HFFc6 (cell line): ENCODE measurements at regions not wholly inside any gene's neighbourhood (a gene's known extent, or its start where the extent isn't known, plus 50 kb on each side); places are given as distances from the start of the nearest gene placed in this dataset.

Experiments
- DNase-seq: peaks from one replicate; pipeline ENCODE4 v3.0.0-alpha.2; 2018
- H3K27ac Mint-ChIP-seq: 2 replicates; pipeline ENCODE4 v1.8.0; 2020; ENCODE audit warnings: mild to moderate bottlenecking, mixed read lengths
- H3K27me3 Mint-ChIP-seq: 2 replicates; pipeline ENCODE4 v1.8.0; 2021; ENCODE audit warnings: mild to moderate bottlenecking, moderate library complexity, mixed read lengths; ENCODE audit not compliant: insufficient read depth
- H3K36me3 Mint-ChIP-seq: 2 replicates; pipeline ENCODE4 v1.8.0; 2021; ENCODE audit warnings: low read depth, mixed read lengths
- H3K4me1 Mint-ChIP-seq: 2 replicates; pipeline ENCODE4 v1.8.0; 2020; ENCODE audit warnings: low read depth, mixed read lengths
- H3K4me3 Mint-ChIP-seq: 2 replicates; pipeline ENCODE4 v1.8.0; 2020; ENCODE audit warnings: mild to moderate bottlenecking, moderate library complexity, mixed read lengths
- H3K9me3 Mint-ChIP-seq: 2 replicates; pipeline ENCODE4 v1.8.0; 2020; ENCODE audit warnings: mild to moderate bottlenecking, mixed read lengths
- TF ChIP-seq, protein P1 (sequence below): fragments of 200-600 bp; sonication (generic); IDR thresholded peaks from 2 replicates; pipeline ENCODE4 v1.5.0; 2021; ENCODE audit warnings: antibody characterized with exemption, mild to moderate bottlenecking

DNA sequence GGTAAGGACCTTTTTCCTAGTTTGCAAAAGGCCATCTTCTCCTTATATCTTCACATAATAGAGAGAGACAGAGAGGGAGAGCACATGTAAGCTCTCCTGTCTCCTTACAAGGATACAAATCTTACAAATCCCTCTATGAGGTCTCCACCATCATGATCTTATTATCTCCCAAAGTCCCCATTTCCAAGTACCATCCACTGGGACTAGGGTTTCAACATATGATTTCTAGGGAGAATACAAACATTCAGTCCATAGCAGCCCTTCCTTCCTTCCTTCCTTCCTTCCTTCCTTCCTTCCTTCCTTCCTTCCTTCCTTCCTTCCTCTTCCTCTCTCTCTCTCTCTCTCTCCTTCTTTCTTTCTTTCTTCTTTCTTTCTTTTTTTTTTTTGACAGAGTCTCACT lies 1132.9 kb upstream of the WWC1 start:
- TF ChIP-seq, protein P1, sequence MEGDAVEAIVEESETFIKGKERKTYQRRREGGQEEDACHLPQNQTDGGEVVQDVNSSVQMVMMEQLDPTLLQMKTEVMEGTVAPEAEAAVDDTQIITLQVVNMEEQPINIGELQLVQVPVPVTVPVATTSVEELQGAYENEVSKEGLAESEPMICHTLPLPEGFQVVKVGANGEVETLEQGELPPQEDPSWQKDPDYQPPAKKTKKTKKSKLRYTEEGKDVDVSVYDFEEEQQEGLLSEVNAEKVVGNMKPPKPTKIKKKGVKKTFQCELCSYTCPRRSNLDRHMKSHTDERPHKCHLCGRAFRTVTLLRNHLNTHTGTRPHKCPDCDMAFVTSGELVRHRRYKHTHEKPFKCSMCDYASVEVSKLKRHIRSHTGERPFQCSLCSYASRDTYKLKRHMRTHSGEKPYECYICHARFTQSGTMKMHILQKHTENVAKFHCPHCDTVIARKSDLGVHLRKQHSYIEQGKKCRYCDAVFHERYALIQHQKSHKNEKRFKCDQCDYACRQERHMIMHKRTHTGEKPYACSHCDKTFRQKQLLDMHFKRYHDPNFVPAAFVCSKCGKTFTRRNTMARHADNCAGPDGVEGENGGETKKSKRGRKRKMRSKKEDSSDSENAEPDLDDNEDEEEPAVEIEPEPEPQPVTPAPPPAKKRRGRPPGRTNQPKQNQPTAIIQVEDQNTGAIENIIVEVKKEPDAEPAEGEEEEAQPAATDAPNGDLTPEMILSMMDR = no peak

GRCh38 chr5:167160388-167160787 lies 1131.1 kb upstream of the WWC1 start:
- TF ChIP-seq, protein P1 = no peak
- H3K36me3 Mint-ChIP-seq = no peaks in the 10 kb centered on the region
- no peak overlapping the region for H3K27ac Mint-ChIP-seq
- H3K9me3 Mint-ChIP-seq = peaks cover 28% of the 10 kb centered on the region
- no peaks in the 10 kb centered on the region for H3K4me1 Mint-ChIP-seq
- no peak for DNase-seq
- no peaks in the 10 kb centered on the region; the same call in 1 of the 2 replicates for H3K27me3 Mint-ChIP-seq
- H3K4me3 Mint-ChIP-seq = no peak overlapping the region

More for the DNA sequence above, 1132.9 kb upstream of the WWC1 start:
- Mint-ChIP-seq H3K27me3 (no peaks in the 10 kb centered on the region; the same call in 1 of the 2 replicates), H3K9me3 (peaks cover 23% of the 10 kb centered on the region), H3K4me3 (no peak overlapping the region), H3K36me3 (no peaks in the 10 kb centered on the region), H3K27ac (no peak overlapping the region), H3K4me1 (no peaks in the 10 kb centered on the region)
- DNase-seq = no peak

DNA sequence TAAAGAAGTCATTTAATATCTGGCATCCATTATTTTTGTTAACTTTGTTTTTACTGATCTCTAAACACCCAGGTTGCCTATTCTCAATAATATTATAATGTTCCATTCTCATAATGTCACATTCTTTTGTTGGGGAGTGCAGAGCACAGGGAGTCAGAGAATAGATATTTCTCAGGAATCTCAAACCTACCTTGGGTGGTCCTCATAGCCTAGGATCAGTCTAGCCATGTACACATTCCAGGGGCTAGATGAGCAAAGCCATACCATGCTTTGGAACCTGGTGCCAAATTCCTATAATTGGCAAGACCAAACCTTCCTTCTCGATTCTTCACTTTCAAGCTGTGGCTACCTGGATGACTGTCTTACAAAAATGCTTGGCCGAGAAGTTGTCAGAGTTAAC lies 1124.7 kb upstream of the WWC1 start:
- no peak overlapping the region for H3K4me3 Mint-ChIP-seq

DNA sequence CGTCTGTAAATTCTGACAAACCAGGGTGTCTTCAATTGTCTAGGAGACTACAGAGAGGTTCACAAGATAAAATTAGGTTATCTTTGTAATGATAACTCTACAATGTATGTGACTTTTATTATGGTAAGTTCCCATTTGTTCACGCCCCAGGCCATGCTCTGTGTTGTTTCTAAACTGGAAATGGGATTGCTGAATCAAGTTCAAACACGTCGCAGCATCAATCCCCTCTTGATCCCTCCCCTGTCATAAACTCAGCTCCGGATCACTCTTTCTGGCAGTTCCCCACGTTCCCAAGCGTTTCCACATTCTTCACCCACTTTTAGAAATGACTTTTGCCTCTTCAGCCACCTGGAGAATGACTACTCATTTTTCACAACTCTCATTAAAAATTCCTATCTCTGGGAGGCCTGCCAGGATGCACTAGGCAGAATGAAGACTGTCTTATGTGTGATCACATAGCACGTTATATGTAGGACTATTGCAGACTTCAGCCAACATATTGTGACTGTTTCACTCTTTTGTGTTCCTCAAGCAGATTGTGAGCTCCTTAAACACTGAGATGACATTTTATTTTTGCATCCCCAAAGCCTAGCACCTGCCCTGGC lies 1124.2 kb upstream of the WWC1 start:
- DNase-seq = no peak
- no peaks in the 10 kb centered on the region for H3K4me1 Mint-ChIP-seq
- H3K4me3 Mint-ChIP-seq = no peak overlapping the region
- peaks cover 40% of the 10 kb centered on the region for H3K9me3 Mint-ChIP-seq
- TF ChIP-seq, protein P1 = no peak
- no peaks in the 10 kb centered on the region for H3K36me3 Mint-ChIP-seq
- no peak overlapping the region for H3K27ac Mint-ChIP-seq
- H3K27me3 Mint-ChIP-seq = no peaks in the 10 kb centered on the region

More for the DNA sequence above, 1124.7 kb upstream of the WWC1 start:
- Mint-ChIP-seq H3K27me3 (no peaks in the 10 kb centered on the region), H3K27ac (no peak overlapping the region), H3K9me3 (peaks cover 35% of the 10 kb centered on the region), H3K36me3 (no peaks in the 10 kb centered on the region), H3K4me1 (no peaks in the 10 kb centered on the region)
- TF ChIP-seq, protein P1 = no peak
- DNase-seq = no peak

- peaks cover 42% of the 10 kb centered on the region for H3K9me3 Mint-ChIP-seq
- no peak for DNase-seq
- no peaks in the 10 kb centered on the region for H3K4me1 Mint-ChIP-seq
- no peaks in the 10 kb centered on the region for H3K36me3 Mint-ChIP-seq
- H3K27ac Mint-ChIP-seq = no peak overlapping the region
- TF ChIP-seq, protein P1 = no peak
- no peaks in the 10 kb centered on the region for H3K27me3 Mint-ChIP-seq
- no peak overlapping the region for H3K4me3 Mint-ChIP-seq
These were observed 1122.5 kb upstream of the WWC1 start for GRCh38 chr5:167168971-167169370.
